ENCODE measurements at regions not wholly inside any gene's neighbourhood (a gene's known extent, or its start where the extent isn't known, plus 50 kb on each side); places are given as distances from the start of the nearest gene placed in this dataset.
A peak's percentile ranks its signal among the peaks of the same experiment; 100 is the strongest.
"Not testable (repeated sequence)": the region's sequence is repeated elsewhere in the genome, so short reads cannot be mapped to it uniquely, and the experiment has no call there.

- no peak for DNase-seq
Observed at GRCh38 chr12:76176940-76177339, 92.5 kb upstream of the NAP1L1 start.

- not testable (repeated sequence) for DNase-seq
Observed at GRCh38 chr12:76175946-76176345, 91.5 kb upstream of the NAP1L1 start.

GRCh38 chr12:76173756-76174155, 89.3 kb upstream of the NAP1L1 start:
- no peak for DNase-seq

- no peak for DNase-seq
Observed at GRCh38 chr12:76158518-76159321, 74.2 kb upstream of the NAP1L1 start.

- DNase-seq: no peak
Observed at GRCh38 chr12:76156726-76157125, 72.2 kb upstream of the NAP1L1 start.

GRCh38 chr12:76156314-76156713, 71.8 kb upstream of the NAP1L1 start:
- no peak for DNase-seq

- DNase-seq: no peak
Observed at GRCh38 chr12:76155157-76155670, 70.7 kb upstream of the NAP1L1 start.

- DNase-seq: no peak
Observed at GRCh38 chr12:76153616-76154015, 69.1 kb upstream of the NAP1L1 start.

GRCh38 chr12:76152181-76152807, 67.8 kb upstream of the NAP1L1 start:
- no peak for DNase-seq

- peak in 1 of 2 experiments; percentile 20 for DNase-seq
Observed at GRCh38 chr12:76144245-76144549, 59.7 kb upstream of the NAP1L1 start.

- DNase-seq: no peak
Observed at GRCh38 chr12:76143343-76144244, 59.1 kb upstream of the NAP1L1 start.

- DNase-seq: no peak
Observed at GRCh38 chr12:76142305-76142704, 57.8 kb upstream of the NAP1L1 start.

GRCh38 chr12:76138656-76139055, 54.2 kb upstream of the NAP1L1 start:
- no peak for DNase-seq

GRCh38 chr12:76137606-76138005, 53.1 kb upstream of the NAP1L1 start:
- DNase-seq: no peak

GRCh38 chr12:76135456-76135855, 51.0 kb upstream of the NAP1L1 start:
- DNase-seq: no peak

Data from NCI-H524 (cell line).